Kidney (tissue), 13 donors: ENCODE measurements at regions not wholly inside any gene's neighbourhood (a gene's known extent, or its start where the extent isn't known, plus 50 kb on each side); places are given as distances from the start of the nearest gene placed in this dataset. TPM values are rescaled to one million over a fixed set of nuclear protein-coding genes. Genes with fewer than 3 reads are reported as not detected.
A peak's percentile ranks its signal among the peaks of the same experiment; 100 is the strongest.

ENCODE experiments used
- DNase-seq, 5 donors: peaks; one replicate each; pipeline ENCODE4 v3.0.0-alpha.2; 2013 to 2020
- FAIRE-seq: peaks from 2 replicates; lab custom pipeline; 2012; peaks lifted over from hg19 to GRCh38; lab: Jason Lieb, UNC
- H3K27ac ChIP-seq, 2 donors: one replicate each; pipeline ENCODE4 v1.7.0; 2013; ENCODE audit warnings: low read depth in 2 of 2, low read length in 2 of 2, inconsistent platforms in 1 of 2
- H3K27me3 ChIP-seq: one replicate; pipeline ENCODE4 v1.7.1; 2013; ENCODE audit warnings: low read length, inconsistent platforms; ENCODE audit not compliant: control insufficient read depth, insufficient read depth
- H3K36me3 ChIP-seq, 3 donors: one replicate each; pipeline versions ENCODE4 v1.7.0 to v1.7.1; 2013; ENCODE audit warnings: low read length in 3 of 3, control low read depth in 1 of 3, inconsistent platforms in 1 of 3; ENCODE audit not compliant: insufficient read depth in 3 of 3, control insufficient read depth in 2 of 3
- H3K4me1 ChIP-seq, 3 donors: one replicate each; pipeline versions ENCODE4 v1.7.0 to v1.7.1; 2013; ENCODE audit warnings: low read length in 3 of 3, inconsistent platforms in 1 of 3, low read depth in 1 of 3; ENCODE audit not compliant: control insufficient read depth in 2 of 3, insufficient read depth in 2 of 3
- H3K4me3 ChIP-seq, 3 donors: one replicate each; pipeline versions ENCODE4 v1.7.0 to v1.8.1; 2013; ENCODE audit warnings: low read length in 3 of 3, control low read depth in 1 of 3, inconsistent platforms in 1 of 3
- H3K9ac ChIP-seq, 3 donors: one replicate each; pipeline versions ENCODE4 v1.7.0 to v1.7.1; 2013; ENCODE audit warnings: low read length in 3 of 3, control low read depth in 1 of 3, inconsistent platforms in 1 of 3
- H3K9me3 ChIP-seq, 3 donors: one replicate each; pipeline versions ENCODE4 v1.7.0 to v1.7.1; 2013; ENCODE audit warnings: low read length in 3 of 3, control low read depth in 1 of 3, inconsistent platforms in 1 of 3; ENCODE audit not compliant: control insufficient read depth in 2 of 3, insufficient read depth in 1 of 3
- CTCF ChIP-seq: IDR thresholded peaks from 3 replicates; pipeline ENCODE4 v1.5.1; 2012; ENCODE audit warnings: mild to moderate bottlenecking, moderate library complexity, borderline replicate concordance; ENCODE audit not compliant: insufficient read depth; ENCODE audit errors: extremely low read depth
- intact Hi-C: fragments of 100-400 bp; cut with DNase I; formaldehyde crosslinking; loops from one replicate; pipeline ENCODE4 v1.11.1; 2022
- microRNA-seq: library from miRNA; unstranded; fragments of <30 nt; microRNA quantifications from one replicate; pipeline ENCODE4 v1.2.0, GENCODE V29; 2020
- donor health status: control.
- donor health status: control.
- donor health status: control.
- donor health status: control.
- donor health status: control.
- donor health status: DM: yes; HTN: yes; CAD: no.
- donor health status: Normal renal cell carcinoma (clear cell type).

- H3K9ac ChIP-seq, result no peak overlapping the region
- no peak for TF ChIP-seq CTCF
- H3K27me3 ChIP-seq, result no peaks in the 10 kb centered on the region
- peak in 2 of 5 donors; percentile 39 to 79 for DNase-seq
- no peak overlapping the region for H3K27ac ChIP-seq
- intact Hi-C loops, result no loop called here
- no peaks in the 10 kb centered on the region for H3K9me3 ChIP-seq
- no peak overlapping the region for H3K4me3 ChIP-seq
- no peak for FAIRE-seq
- no peaks in the 10 kb centered on the region for H3K36me3 ChIP-seq
- peaks cover 0 to 4% (median 0%) of the 10 kb centered on the region in 3 donors for H3K4me1 ChIP-seq
Measured at GRCh38 chrX:2552621-2553201, 51.9 kb upstream of the DHRSX start.

GRCh38 chrX:2550328-2551020 lies 49.7 kb upstream of the DHRSX start:
- Histone ChIP-seq H3K27ac (no peak overlapping the region), H3K27me3 (no peaks in the 10 kb centered on the region), H3K9ac (no peak overlapping the region), H3K9me3 (no peaks in the 10 kb centered on the region), H3K36me3 (no peaks in the 10 kb centered on the region), H3K4me1 (peaks cover 0 to 4% (median 0%) of the 10 kb centered on the region in 3 donors), H3K4me3 (no peak overlapping the region)
- intact Hi-C loops, result no loop called here
- TF ChIP-seq CTCF, result no peak
- DNase-seq (peak in 4 of 5 donors; percentile 13 to 54 (median 46)), FAIRE-seq (no peak)

Small RNAs in the stretch of these regions (microRNA-seq; reads per million reads assigned to microRNA genes)
- gene MIR6089, result not detected
